ENCODE measurements at regions not wholly inside any gene's neighbourhood (a gene's known extent, or its start where the extent isn't known, plus 50 kb on each side); places are given as distances from the start of the nearest gene placed in this dataset.
A peak's percentile ranks its signal among the peaks of the same experiment; 100 is the strongest.
"Not testable (repeated sequence)": the region's sequence is repeated elsewhere in the genome, so short reads cannot be mapped to it uniquely, and the experiment has no call there.

- DNase-seq, result no peak
Measured at GRCh38 chr7:47188653-47189315, 393.1 kb downstream of the TNS3 start.

GRCh38 chr7:47188136-47188535 lies 393.8 kb downstream of the TNS3 start:
- DNase-seq, result no peak

GRCh38 chr7:47186316-47186715 lies 395.6 kb downstream of the TNS3 start:
- no peak for DNase-seq

- DNase-seq, result no peak
Measured at GRCh38 chr7:47185839-47186238, 396.1 kb downstream of the TNS3 start.

GRCh38 chr7:47185170-47185569 lies 396.7 kb downstream of the TNS3 start:
- DNase-seq, result no peak

GRCh38 chr7:47183862-47184590 lies 397.9 kb downstream of the TNS3 start:
- DNase-seq, result no peak

- DNase-seq, result no peak
Measured at GRCh38 chr7:47181746-47182361, 400.1 kb downstream of the TNS3 start.

GRCh38 chr7:47180516-47180826 lies 401.4 kb downstream of the TNS3 start:
- DNase-seq, result no peak

GRCh38 chr7:47179812-47180515 lies 401.9 kb downstream of the TNS3 start:
- peak; percentile 43 for DNase-seq

GRCh38 chr7:47172602-47173539 lies 409.0 kb downstream of the TNS3 start:
- not testable (repeated sequence) for DNase-seq

- DNase-seq, result no peak
Measured at GRCh38 chr7:47170516-47170915, 411.4 kb downstream of the TNS3 start.

- DNase-seq, result no peak
Measured at GRCh38 chr7:47154791-47155190, 427.1 kb downstream of the TNS3 start.

- DNase-seq, result no peak
Measured at GRCh38 chr7:47153576-47153975, 428.3 kb downstream of the TNS3 start.

- DNase-seq, result peak; percentile 34
Measured at GRCh38 chr7:47153058-47153457, 428.9 kb downstream of the TNS3 start.

- DNase-seq, result no peak
Measured at GRCh38 chr7:47152307-47152706, 429.6 kb downstream of the TNS3 start.

- DNase-seq, result no peak
Measured at GRCh38 chr7:47150497-47151260, 431.2 kb downstream of the TNS3 start.

GRCh38 chr7:47149971-47150370 lies 431.9 kb downstream of the TNS3 start:
- no peak for DNase-seq

GRCh38 chr7:47149208-47149839 lies 432.6 kb downstream of the TNS3 start:
- DNase-seq, result no peak

- no peak for DNase-seq
Measured at GRCh38 chr7:47148536-47149207, 433.2 kb downstream of the TNS3 start.

- no peak for DNase-seq
Measured at GRCh38 chr7:47147213-47147631, 434.7 kb downstream of the TNS3 start.

- no peak for DNase-seq
Measured at GRCh38 chr7:47145982-47146381, 435.9 kb downstream of the TNS3 start.

All from NCI-H345 (cell line).